Glomerular visceral epithelial cell (primary cell): ENCODE measurements at regions not wholly inside any gene's neighbourhood (a gene's known extent, or its start where the extent isn't known, plus 50 kb on each side); places are given as distances from the start of the nearest gene placed in this dataset.

Experiments
- DNase-seq: peaks from one replicate; pipeline ENCODE4 v3.0.0-alpha.2; 2016; ENCODE audit errors: extremely low spot score

DNA sequence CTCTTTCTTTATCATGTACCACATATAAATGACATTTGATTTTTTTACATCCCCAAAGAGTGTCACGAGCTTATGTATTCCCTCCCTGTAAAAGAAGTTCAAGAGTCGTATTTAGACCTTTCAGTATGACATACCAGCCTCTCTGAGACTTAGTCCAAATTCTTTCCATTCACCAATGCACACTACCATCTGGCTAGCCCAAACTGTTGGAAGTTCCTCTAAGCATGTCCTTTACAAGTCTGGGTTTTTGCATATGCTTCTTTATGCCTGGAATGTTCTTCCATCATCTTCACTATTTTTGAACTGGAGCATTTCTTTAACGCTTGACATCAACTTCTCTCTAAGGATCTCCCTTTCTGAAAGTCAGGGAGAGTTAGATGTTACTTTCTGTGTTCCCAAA lies 68.5 kb upstream of the RGS6 start:
- no peak for DNase-seq
